Heart left ventricle (tissue), 16 donors: ENCODE measurements at regions not wholly inside any gene's neighbourhood (a gene's known extent, or its start where the extent isn't known, plus 50 kb on each side); places are given as distances from the start of the nearest gene placed in this dataset.

Experiments
- ATAC-seq, 4 donors: fragments of 200-7000 bp; cut with Tn5 transposase; one replicate each; pipeline ENCODE4 v1.9.1; 2020 to 2022; ENCODE audit warnings: moderate library complexity in 4 of 4, mild to moderate bottlenecking in 3 of 4, moderate number of reproducible peaks in 1 of 4
- DNase-seq, 5 donors: peaks; one replicate each; pipeline ENCODE4 v3.0.0-alpha.2; 2020
- H3K27ac ChIP-seq, 12 donors: fragments of 200-600 bp; sonication (generic) in 4 of 12; one replicate each; pipeline versions ENCODE4 v1.5.0 to v1.8.0; 2016 to 2022; ENCODE audit warnings: mild to moderate bottlenecking in 2 of 12
- H3K27me3 ChIP-seq, 9 donors: fragments of 200-600 bp; sonication (generic) in 2 of 9; one replicate each; pipeline versions ENCODE4 v1.5.1 to v1.8.0; 2016 to 2022; ENCODE audit warnings: mild to moderate bottlenecking in 3 of 9
- H3K36me3 ChIP-seq, 9 donors: fragments of 200-600 bp; sonication (generic) in 2 of 9; one replicate each; pipeline versions ENCODE4 v1.5.0 to v1.8.0; 2018 to 2022; ENCODE audit warnings: mild to moderate bottlenecking in 2 of 9
- H3K4me1 ChIP-seq, 12 donors: fragments of 200-600 bp; sonication (generic) in 4 of 12; one replicate each; pipeline versions ENCODE4 v1.5.0 to v1.8.0; 2016 to 2022; ENCODE audit warnings: mild to moderate bottlenecking in 3 of 12
- H3K4me3 ChIP-seq, 12 donors: fragments of 200-600 bp; sonication (generic) in 4 of 12; one replicate each; pipeline versions ENCODE4 v1.5.0 to v1.8.0; 2017 to 2022; ENCODE audit warnings: mild to moderate bottlenecking in 9 of 12, moderate library complexity in 4 of 12
- H3K9me3 ChIP-seq, 12 donors: fragments of 200-600 bp; sonication (generic) in 4 of 12; one replicate each; pipeline versions ENCODE4 v1.5.0 to v1.8.0; 2016 to 2022; ENCODE audit warnings: mild to moderate bottlenecking in 1 of 12
- POLR2A ChIP-seq, 2 donors: fragments of 450-650 bp; IDR thresholded peaks; one replicate each; pipeline ENCODE4 v1.6.1; 2017; ENCODE audit warnings: antibody characterized with exemption in 2 of 2, mild to moderate bottlenecking in 2 of 2, moderate library complexity in 2 of 2
- WGBS, 4 donors: extraction: QIAGEN DNeasy Blood & Tissue Kit in 2 of 4; methylation state at CpG; one replicate each; pipeline versions ENCODE4 v1.1.5 to v1.1.7; 2013 to 2018; 5-methylcytosine and 5-hydroxymethylcytosine counted together
- intact Hi-C, 10 donors: fragments of 100-400 bp; cut with DNase I; formaldehyde crosslinking; loops; one replicate each; pipeline versions ENCODE4 v1.11.1 to v1.14.2; 2022
- TF ChIP-seq, protein P1 (sequence below), 12 donors: fragments of 200-600 bp; sonication (generic) in 4 of 12; IDR thresholded peaks; one replicate each; pipeline versions ENCODE4 v1.5.0 to v1.8.0; 2018 to 2022; ENCODE audit warnings: antibody characterized with exemption in 12 of 12, mild to moderate bottlenecking in 5 of 12
- donor health status: ischemic (EF 13 %, LVEDD 7.1; RV severe dilation, severe dysfunction).
- donor health status: healthy with polysubstance abuse.
- donor health status: DM: no; HTN: yes; CAD: no.
- donor health status: DM: no; HTN: no; CAD: no.
- donor health status: ischemic (EF 25% LVEDD 6.9; RV normal size, moderate dysfunction).
- donor health status: ischemic (EF 25% LVEDD 5.7; RV mildly dilated, moderate dysfunction).
- donor health status: healthy.
- donor health status: DM: yes; HTN: yes; CAD: no.
- donor health status: ischemic (EF 35%, LVEDD 5.7; RV mildly dilated, moderate dysfunction).
- donor health status: nonischemic (EF 11% LVEDD 7.7; RV severe dilation, severe dysfunction).
- donor health status: DM: yes; HTN: yes; CAD: no.
- donor health status: PGD.
- donor health status: ischemic (EF 29% LVEDD 5.4; RV normal size, mild dysfunction).
- donor health status: nonischemic (EF 23%, LVEDD 6.1; RV moderate dilation, normal function).

DNA sequence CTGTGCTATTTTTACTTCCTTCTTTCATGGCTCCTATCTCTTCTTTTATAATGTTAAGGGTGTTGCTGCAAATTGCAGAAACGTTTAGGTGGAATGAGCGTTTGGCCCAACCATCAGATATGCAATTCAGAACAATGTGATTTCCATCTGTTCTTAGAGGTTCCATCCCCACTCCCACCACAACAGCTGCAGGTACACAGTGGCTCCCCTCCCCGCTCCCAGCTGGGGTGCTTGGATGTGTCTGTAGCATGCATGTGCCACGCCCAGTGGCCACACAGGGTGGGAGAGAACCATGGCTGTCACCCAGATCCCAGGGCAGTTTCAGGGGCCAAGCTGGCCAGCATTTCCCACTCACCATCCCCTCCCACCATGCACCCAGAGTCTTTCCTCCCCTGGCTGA, 62.2 kb downstream of the ACTL7B start:
- TF ChIP-seq POLR2A (IDR thresholded peaks at IDR 0.05): no peak
- WGBS, 4 donors: 84 to 95% (median 88%) methylated on average over 4 of the region's 4 CpGs
- ATAC-seq: no peak

GRCh38 chr9:108789742-108790141, 66.0 kb downstream of the ACTL7B start:
- DNase-seq (no peak), ATAC-seq (no peak)
- 17 to 88% (median 69%) methylated on average over 2 of the region's 2 CpGs for WGBS, 4 donors
- Histone ChIP-seq H3K9me3 (peaks cover 0 to 30% (median 6%) of the 10 kb centered on the region in 12 donors), H3K4me3 (no peak overlapping the region), H3K27ac (no peak overlapping the region), H3K27me3 (no peaks in the 10 kb centered on the region), H3K4me1 (peaks cover 0 to 21% (median 4%) of the 10 kb centered on the region in 12 donors), H3K36me3 (no peaks in the 10 kb centered on the region)
- intact Hi-C loops: no loop called here
- TF ChIP-seq POLR2A (IDR thresholded peaks at IDR 0.05): no peak
- TF ChIP-seq, protein P1, sequence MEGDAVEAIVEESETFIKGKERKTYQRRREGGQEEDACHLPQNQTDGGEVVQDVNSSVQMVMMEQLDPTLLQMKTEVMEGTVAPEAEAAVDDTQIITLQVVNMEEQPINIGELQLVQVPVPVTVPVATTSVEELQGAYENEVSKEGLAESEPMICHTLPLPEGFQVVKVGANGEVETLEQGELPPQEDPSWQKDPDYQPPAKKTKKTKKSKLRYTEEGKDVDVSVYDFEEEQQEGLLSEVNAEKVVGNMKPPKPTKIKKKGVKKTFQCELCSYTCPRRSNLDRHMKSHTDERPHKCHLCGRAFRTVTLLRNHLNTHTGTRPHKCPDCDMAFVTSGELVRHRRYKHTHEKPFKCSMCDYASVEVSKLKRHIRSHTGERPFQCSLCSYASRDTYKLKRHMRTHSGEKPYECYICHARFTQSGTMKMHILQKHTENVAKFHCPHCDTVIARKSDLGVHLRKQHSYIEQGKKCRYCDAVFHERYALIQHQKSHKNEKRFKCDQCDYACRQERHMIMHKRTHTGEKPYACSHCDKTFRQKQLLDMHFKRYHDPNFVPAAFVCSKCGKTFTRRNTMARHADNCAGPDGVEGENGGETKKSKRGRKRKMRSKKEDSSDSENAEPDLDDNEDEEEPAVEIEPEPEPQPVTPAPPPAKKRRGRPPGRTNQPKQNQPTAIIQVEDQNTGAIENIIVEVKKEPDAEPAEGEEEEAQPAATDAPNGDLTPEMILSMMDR (IDR thresholded peaks at IDR 0.05): no peak

More for the DNA sequence above, 62.2 kb downstream of the ACTL7B start:
- no peak for DNase-seq
- no peaks in the 10 kb centered on the region for H3K4me1 ChIP-seq
- no peak overlapping the region for H3K27ac ChIP-seq
- H3K36me3 ChIP-seq: no peaks in the 10 kb centered on the region
- peaks cover 0 to 30% (median 6%) of the 10 kb centered on the region in 12 donors for H3K9me3 ChIP-seq
- intact Hi-C loops: no loop called here
- H3K4me3 ChIP-seq: no peak overlapping the region
- H3K27me3 ChIP-seq: no peaks in the 10 kb centered on the region

DNA sequence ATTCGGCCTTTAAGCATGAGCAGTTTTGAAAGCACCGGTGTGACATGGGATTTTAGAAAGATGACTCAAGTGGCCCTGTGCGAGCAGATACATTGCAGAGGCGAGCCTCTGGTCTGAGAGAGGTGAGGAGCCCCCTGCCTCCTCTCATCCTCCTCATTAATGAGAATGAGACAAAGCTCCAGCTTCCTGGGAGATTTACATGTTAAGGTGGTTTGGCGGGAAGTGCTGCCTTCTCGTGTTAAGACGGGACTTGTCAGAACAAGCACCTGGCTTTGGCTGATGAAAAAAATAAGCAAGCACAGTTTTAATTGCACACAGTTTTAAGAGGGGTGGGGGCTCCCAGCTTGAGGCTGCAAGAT, 68.1 kb downstream of the ACTL7B start:
- no peaks in the 10 kb centered on the region for H3K27me3 ChIP-seq
- no peak overlapping the region for H3K4me3 ChIP-seq
- no peaks in the 10 kb centered on the region for H3K36me3 ChIP-seq
- H3K4me1 ChIP-seq: peaks cover 0 to 41% (median 20%) of the 10 kb centered on the region in 12 donors
- intact Hi-C loops: no loop called here
- WGBS, 4 donors: 80 to 90% (median 86%) methylated on average over 7 of the region's 7 CpGs
- peaks cover 0 to 22% (median 2%) of the 10 kb centered on the region in 12 donors for H3K9me3 ChIP-seq
- no peak for ATAC-seq
- H3K27ac ChIP-seq: no peak overlapping the region
- no peak for DNase-seq
- no peak for TF ChIP-seq POLR2A (IDR thresholded peaks at IDR 0.05)
- TF ChIP-seq, protein P1 (IDR thresholded peaks at IDR 0.05): no peak

DNA sequence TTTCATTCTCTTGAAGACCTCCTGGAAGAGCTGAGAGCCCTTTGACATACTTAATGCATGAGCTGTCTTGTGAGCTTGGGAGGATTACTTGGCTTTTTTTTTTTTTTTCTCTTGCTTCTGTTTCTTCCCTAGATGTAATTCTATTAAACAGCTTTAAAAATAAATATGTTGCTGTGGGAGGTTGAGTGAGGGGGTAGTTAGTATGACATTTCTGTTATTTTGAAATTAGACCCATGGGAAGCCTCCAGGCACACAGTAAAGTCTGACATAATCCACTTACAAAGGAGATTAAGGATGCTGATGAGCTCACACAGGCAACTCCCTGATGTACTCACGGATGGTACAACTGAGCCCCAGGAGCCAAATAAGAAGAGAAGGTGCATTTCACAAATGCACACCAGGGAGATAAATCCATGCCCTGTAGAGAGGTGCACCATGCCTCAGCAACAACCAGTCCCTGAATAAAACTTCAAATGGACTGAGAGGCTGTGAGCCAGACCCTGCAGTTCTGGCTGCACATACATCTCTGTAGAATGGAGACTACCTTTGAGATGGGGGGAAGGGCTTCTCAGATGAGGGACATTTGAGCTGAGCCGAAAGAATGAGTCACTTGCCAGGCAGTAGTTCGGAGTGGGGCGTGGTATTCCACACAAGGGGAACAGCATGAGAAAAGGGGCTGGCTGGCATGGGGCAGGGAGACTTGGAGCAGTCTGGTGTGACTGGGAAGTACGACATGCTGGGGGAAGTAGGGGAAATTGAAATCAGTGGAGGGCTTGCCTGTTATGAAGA, 68.7 kb downstream of the ACTL7B start:
- DNase-seq: no peak
- Histone ChIP-seq H3K4me3 (no peak overlapping the region), H3K9me3 (peaks cover 0 to 17% (median 0%) of the 10 kb centered on the region in 12 donors), H3K36me3 (no peaks in the 10 kb centered on the region), H3K4me1 (peaks cover 0 to 41% (median 20%) of the 10 kb centered on the region in 12 donors), H3K27me3 (no peaks in the 10 kb centered on the region), H3K27ac (no peak overlapping the region)
- 59 to 68% (median 64%) methylated on average over 5 of the region's 5 CpGs for WGBS, 4 donors
- ATAC-seq: peak in 2 of 4 donors; percentile 28 to 39
- no peak for TF ChIP-seq POLR2A (IDR thresholded peaks at IDR 0.05)
- TF ChIP-seq, protein P1 (IDR thresholded peaks at IDR 0.05): no peak
- intact Hi-C loops: no loop called here
